Cardiac muscle cell (in vitro differentiated cells and primary cell): ENCODE measurements at regions not wholly inside any gene's neighbourhood (a gene's known extent, or its start where the extent isn't known, plus 50 kb on each side); places are given as distances from the start of the nearest gene placed in this dataset.

Experiments used
- DNase-seq, 2 donors: peaks; one replicate each; pipeline versions ENCODE4 v3.0.0 to v3.0.0-alpha.2; 2010 to 2017; ENCODE audit warnings: low read depth in 1 of 2, low spot score in 1 of 2
- H3K27ac ChIP-seq: fragments of 200-600 bp; sonication (generic); 2 replicates; pipeline ENCODE4 v1.5.1; 2016
- H3K27me3 ChIP-seq: fragments of 200-600 bp; sonication (generic); 2 replicates; pipeline ENCODE4 v1.6.0; 2016; ENCODE audit warnings: control low read depth
- H3K36me3 ChIP-seq: fragments of 200-600 bp; sonication (generic); 2 replicates; pipeline ENCODE4 v1.5.1; 2016; ENCODE audit warnings: control low read depth
- H3K4me1 ChIP-seq: fragments of 200-600 bp; sonication (generic); 2 replicates; pipeline ENCODE4 v1.8.1; 2017; ENCODE audit warnings: low read depth, mild to moderate bottlenecking, mixed run types
- H3K4me3 ChIP-seq: fragments of 200-600 bp; sonication (generic); 2 replicates; pipeline ENCODE4 v1.5.1; 2016; ENCODE audit warnings: mild to moderate bottlenecking
- H3K9me3 ChIP-seq: fragments of 200-600 bp; sonication (generic); 2 replicates; pipeline ENCODE4 v1.5.1; 2017; ENCODE audit warnings: low read depth, mild to moderate bottlenecking, control low read depth
- CTCF ChIP-seq: IDR thresholded peaks from 2 replicates; pipeline ENCODE4 v1.5.1; 2012; ENCODE audit warnings: low read depth, mild to moderate bottlenecking, low read length

- Histone ChIP-seq H3K36me3 (no peaks in the 10 kb centered on the region), H3K27ac (no peak overlapping the region), H3K4me3 (no peak overlapping the region), H3K4me1 (peaks cover 9% of the 10 kb centered on the region), H3K9me3 (no peaks in the 10 kb centered on the region), H3K27me3 (no peaks in the 10 kb centered on the region)
- no peak for DNase-seq
- TF ChIP-seq CTCF: no peak
These were observed 105.1 kb downstream of the HNRNPLL start for GRCh38 chr2:38497670-38498037.

GRCh38 chr2:38496927-38497669 lies 105.6 kb downstream of the HNRNPLL start:
- H3K4me1 ChIP-seq: peaks cover 9% of the 10 kb centered on the region
- H3K27me3 ChIP-seq: no peaks in the 10 kb centered on the region
- no peak for TF ChIP-seq CTCF
- no peak overlapping the region for H3K27ac ChIP-seq
- H3K9me3 ChIP-seq: no peaks in the 10 kb centered on the region
- no peaks in the 10 kb centered on the region for H3K36me3 ChIP-seq
- DNase-seq: no peak
- H3K4me3 ChIP-seq: no peak overlapping the region

- TF ChIP-seq CTCF: no peak
- Histone ChIP-seq H3K4me1 (peaks cover 9% of the 10 kb centered on the region), H3K27me3 (no peaks in the 10 kb centered on the region), H3K4me3 (no peak overlapping the region), H3K36me3 (no peaks in the 10 kb centered on the region), H3K9me3 (no peaks in the 10 kb centered on the region), H3K27ac (no peak overlapping the region)
- no peak for DNase-seq
These were observed 106.8 kb downstream of the HNRNPLL start for GRCh38 chr2:38495880-38496279.

GRCh38 chr2:38494394-38494793 lies 108.3 kb downstream of the HNRNPLL start:
- Histone ChIP-seq H3K4me1 (peaks cover under 1% of the 10 kb centered on the region), H3K27ac (no peak overlapping the region), H3K27me3 (no peaks in the 10 kb centered on the region), H3K36me3 (no peaks in the 10 kb centered on the region), H3K4me3 (no peak overlapping the region), H3K9me3 (no peaks in the 10 kb centered on the region)
- DNase-seq: no peak
- TF ChIP-seq CTCF: no peak

- Histone ChIP-seq H3K27me3 (no peaks in the 10 kb centered on the region), H3K27ac (no peak overlapping the region), H3K9me3 (no peaks in the 10 kb centered on the region), H3K4me1 (no peaks in the 10 kb centered on the region), H3K36me3 (no peaks in the 10 kb centered on the region), H3K4me3 (no peak overlapping the region)
- TF ChIP-seq CTCF: no peak
- no peak for DNase-seq
These were observed 110.6 kb downstream of the HNRNPLL start for GRCh38 chr2:38492042-38492615.
